C4-2B (cell line): ENCODE measurements at regions not wholly inside any gene's neighbourhood (a gene's known extent, or its start where the extent isn't known, plus 50 kb on each side); places are given as distances from the start of the nearest gene placed in this dataset.

Source experiments
- H3K27ac ChIP-seq: fragments of 450-650 bp; 2 replicates; pipeline ENCODE4 v1.5.1; 2017
- CTCF ChIP-seq: fragments of 450-650 bp; conservative IDR thresholded peaks from 2 replicates; pipeline ENCODE4 v1.5.1; 2017; ENCODE audit warnings: mild to moderate bottlenecking
- ZFX ChIP-seq: fragments of 450-650 bp; IDR thresholded peaks from 2 replicates; pipeline ENCODE4 v1.6.1; 2017

- TF ChIP-seq CTCF (no peak), ZFX (no peak)
- no peak overlapping the region for H3K27ac ChIP-seq
These were observed 52.6 kb upstream of the CEP162 start for GRCh38 chr6:84280030-84280429.

- H3K27ac ChIP-seq: no peak overlapping the region
- TF ChIP-seq ZFX (no peak), CTCF (no peak)
These were observed 51.0 kb upstream of the CEP162 start for GRCh38 chr6:84278321-84278998.
